ENCODE measurements at regions not wholly inside any gene's neighbourhood (a gene's known extent, or its start where the extent isn't known, plus 50 kb on each side); places are given as distances from the start of the nearest gene placed in this dataset.

- H3K36me3 ChIP-seq (ENCODE audit: control insufficient read depth in 4 of 4, insufficient read depth in 4 of 4, low read length in 4 of 4), result no peaks in the 10 kb centered on the region
- H3K9ac ChIP-seq (ENCODE audit: insufficient read depth in 1 of 2, low read length in 2 of 2), result no peak overlapping the region
- DNase-seq (no peak), ATAC-seq (ENCODE audit: insufficient read depth, low FRiP score) (no peak)
- no peak overlapping the region for H3K4me3 ChIP-seq
- H3K27ac ChIP-seq (ENCODE audit: low read depth in 1 of 2, low read length in 1 of 2), result no peak overlapping the region
- H3K27me3 ChIP-seq (ENCODE audit: control insufficient read depth in 3 of 3, insufficient read depth in 3 of 3, low read length in 2 of 3), result no peaks in the 10 kb centered on the region
- H3K9me3 ChIP-seq (ENCODE audit: control insufficient read depth in 4 of 4, insufficient read depth in 3 of 4, low read length in 3 of 4), result no peaks in the 10 kb centered on the region
- TF ChIP-seq CTCF (IDR thresholded peaks at IDR 0.05; ENCODE audit: control extremely low read depth, extremely low read depth), result no peak
- H3K4me1 ChIP-seq (ENCODE audit: control insufficient read depth in 5 of 5, insufficient read depth in 5 of 5, low read length in 5 of 5), result no peaks in the 10 kb centered on the region
Measured at GRCh38 chr2:150732064-150732463, 244.6 kb upstream of the RND3 start.

GRCh38 chr2:150729495-150729955 is 242.1 kb upstream of the RND3 start:
- TF ChIP-seq CTCF (IDR thresholded peaks at IDR 0.05; ENCODE audit: control extremely low read depth, extremely low read depth), result no peak
- no peaks in the 10 kb centered on the region for H3K4me1 ChIP-seq (ENCODE audit: control insufficient read depth in 5 of 5, insufficient read depth in 5 of 5, low read length in 5 of 5)
- no peaks in the 10 kb centered on the region for H3K36me3 ChIP-seq (ENCODE audit: control insufficient read depth in 4 of 4, insufficient read depth in 4 of 4, low read length in 4 of 4)
- no peak overlapping the region for H3K9ac ChIP-seq (ENCODE audit: insufficient read depth in 1 of 2, low read length in 2 of 2)
- H3K4me3 ChIP-seq, result no peak overlapping the region
- ATAC-seq (ENCODE audit: insufficient read depth, low FRiP score), result no peak
- no peak overlapping the region for H3K27ac ChIP-seq (ENCODE audit: low read depth in 1 of 2, low read length in 1 of 2)
- H3K9me3 ChIP-seq (ENCODE audit: control insufficient read depth in 4 of 4, insufficient read depth in 3 of 4, low read length in 3 of 4), result no peaks in the 10 kb centered on the region
- WGBS, 2 donors, result 88 to 93% methylated on average over 4 of the region's 4 CpGs
- DNase-seq, result no peak
- H3K27me3 ChIP-seq (ENCODE audit: control insufficient read depth in 3 of 3, insufficient read depth in 3 of 3, low read length in 2 of 3), result no peaks in the 10 kb centered on the region

GRCh38 chr2:150718280-150718679 is 230.8 kb upstream of the RND3 start:
- WGBS, 2 donors, result 72 to 79% methylated on average over 1 of the region's 1 CpG
- TF ChIP-seq CTCF (IDR thresholded peaks at IDR 0.05; ENCODE audit: control extremely low read depth, extremely low read depth), result no peak
- no peaks in the 10 kb centered on the region for H3K27me3 ChIP-seq (ENCODE audit: control insufficient read depth in 3 of 3, insufficient read depth in 3 of 3, low read length in 2 of 3)
- no peak for DNase-seq
- no peak overlapping the region for H3K9ac ChIP-seq (ENCODE audit: insufficient read depth in 1 of 2, low read length in 2 of 2)
- no peaks in the 10 kb centered on the region for H3K36me3 ChIP-seq (ENCODE audit: control insufficient read depth in 4 of 4, insufficient read depth in 4 of 4, low read length in 4 of 4)
- H3K27ac ChIP-seq (ENCODE audit: low read depth in 1 of 2, low read length in 1 of 2), result no peak overlapping the region
- ATAC-seq (ENCODE audit: insufficient read depth, low FRiP score), result no peak
- H3K4me1 ChIP-seq (ENCODE audit: control insufficient read depth in 5 of 5, insufficient read depth in 5 of 5, low read length in 5 of 5), result no peaks in the 10 kb centered on the region
- H3K9me3 ChIP-seq (ENCODE audit: control insufficient read depth in 4 of 4, insufficient read depth in 3 of 4, low read length in 3 of 4), result no peaks in the 10 kb centered on the region
- no peak overlapping the region for H3K4me3 ChIP-seq

- H3K4me3 ChIP-seq, result no peak overlapping the region
- ATAC-seq (ENCODE audit: insufficient read depth, low FRiP score), result no peak
- no peak overlapping the region for H3K27ac ChIP-seq (ENCODE audit: low read depth in 1 of 2, low read length in 1 of 2)
- 79 to 86% methylated on average over 1 of the region's 1 CpG for WGBS, 2 donors
- H3K27me3 ChIP-seq (ENCODE audit: control insufficient read depth in 3 of 3, insufficient read depth in 3 of 3, low read length in 2 of 3), result no peaks in the 10 kb centered on the region
- no peaks in the 10 kb centered on the region for H3K4me1 ChIP-seq (ENCODE audit: control insufficient read depth in 5 of 5, insufficient read depth in 5 of 5, low read length in 5 of 5)
- H3K9ac ChIP-seq (ENCODE audit: insufficient read depth in 1 of 2, low read length in 2 of 2), result no peak overlapping the region
- no peak for DNase-seq
- no peaks in the 10 kb centered on the region for H3K9me3 ChIP-seq (ENCODE audit: control insufficient read depth in 4 of 4, insufficient read depth in 3 of 4, low read length in 3 of 4)
- no peak for TF ChIP-seq CTCF (IDR thresholded peaks at IDR 0.05; ENCODE audit: control extremely low read depth, extremely low read depth)
- H3K36me3 ChIP-seq (ENCODE audit: control insufficient read depth in 4 of 4, insufficient read depth in 4 of 4, low read length in 4 of 4), result no peaks in the 10 kb centered on the region
Measured at GRCh38 chr2:150716186-150716585, 228.7 kb upstream of the RND3 start.

Data from lung (tissue), 11 donors.